NCI-H446 (cell line): ENCODE measurements at regions not wholly inside any gene's neighbourhood (a gene's known extent, or its start where the extent isn't known, plus 50 kb on each side); places are given as distances from the start of the nearest gene placed in this dataset.
A peak's percentile ranks its signal among the peaks of the same experiment; 100 is the strongest.

Source experiments
- DNase-seq, 2 experiments: peaks; one replicate each; lab custom pipeline; 2025; lab: John Stamatoyannopoulos, UW

- DNase-seq = no peak
Measured at GRCh38 chr20:58069207-58069606, 159.2 kb downstream of the ANKRD60 start.

- DNase-seq = no peak
Measured at GRCh38 chr20:58065508-58066361, 162.7 kb downstream of the ANKRD60 start.

DNA sequence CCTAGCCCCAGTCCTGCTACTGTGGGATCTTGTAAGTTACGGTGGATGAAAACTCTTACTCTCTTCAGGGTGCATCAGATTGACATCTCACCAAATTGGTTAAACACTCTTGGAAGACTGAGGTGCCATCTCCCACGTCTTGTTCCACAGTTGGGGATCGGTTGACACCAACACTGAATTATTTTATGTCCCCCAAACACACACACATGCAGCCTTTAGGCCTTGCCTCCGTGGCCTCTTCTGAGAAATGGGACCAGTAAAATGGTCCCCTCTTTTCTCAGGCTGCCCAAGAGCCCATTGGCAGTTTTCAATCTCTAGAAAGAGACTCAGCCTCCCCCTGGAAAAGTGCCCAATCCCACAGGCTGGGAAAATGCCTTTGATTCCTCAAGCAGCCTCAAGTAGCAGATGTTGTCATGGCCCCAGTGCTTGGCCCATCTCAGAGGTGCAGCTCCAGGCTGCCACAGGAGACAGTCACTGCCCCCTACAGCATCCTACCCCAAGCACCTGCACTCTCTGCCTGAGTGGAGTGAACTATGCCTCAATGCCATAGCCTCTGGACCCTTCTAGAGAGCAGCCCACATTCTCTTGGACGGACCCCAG lies 163.9 kb downstream of the ANKRD60 start:
- no peak for DNase-seq

DNA sequence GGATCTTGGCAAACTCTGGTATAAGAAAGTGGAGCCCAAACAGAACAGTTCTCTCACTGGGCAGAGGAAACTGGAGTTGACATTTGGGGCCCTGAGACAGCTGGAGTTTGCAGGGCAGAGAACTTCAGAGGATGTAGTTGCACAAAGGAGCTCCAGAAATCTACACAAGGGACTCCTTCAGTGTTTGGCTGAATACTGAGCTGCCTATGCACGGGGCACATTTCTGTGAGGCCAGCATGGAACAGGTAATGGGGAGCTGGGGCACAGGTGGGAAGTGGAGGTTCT lies 169.3 kb downstream of the ANKRD60 start:
- no peak for DNase-seq

DNA sequence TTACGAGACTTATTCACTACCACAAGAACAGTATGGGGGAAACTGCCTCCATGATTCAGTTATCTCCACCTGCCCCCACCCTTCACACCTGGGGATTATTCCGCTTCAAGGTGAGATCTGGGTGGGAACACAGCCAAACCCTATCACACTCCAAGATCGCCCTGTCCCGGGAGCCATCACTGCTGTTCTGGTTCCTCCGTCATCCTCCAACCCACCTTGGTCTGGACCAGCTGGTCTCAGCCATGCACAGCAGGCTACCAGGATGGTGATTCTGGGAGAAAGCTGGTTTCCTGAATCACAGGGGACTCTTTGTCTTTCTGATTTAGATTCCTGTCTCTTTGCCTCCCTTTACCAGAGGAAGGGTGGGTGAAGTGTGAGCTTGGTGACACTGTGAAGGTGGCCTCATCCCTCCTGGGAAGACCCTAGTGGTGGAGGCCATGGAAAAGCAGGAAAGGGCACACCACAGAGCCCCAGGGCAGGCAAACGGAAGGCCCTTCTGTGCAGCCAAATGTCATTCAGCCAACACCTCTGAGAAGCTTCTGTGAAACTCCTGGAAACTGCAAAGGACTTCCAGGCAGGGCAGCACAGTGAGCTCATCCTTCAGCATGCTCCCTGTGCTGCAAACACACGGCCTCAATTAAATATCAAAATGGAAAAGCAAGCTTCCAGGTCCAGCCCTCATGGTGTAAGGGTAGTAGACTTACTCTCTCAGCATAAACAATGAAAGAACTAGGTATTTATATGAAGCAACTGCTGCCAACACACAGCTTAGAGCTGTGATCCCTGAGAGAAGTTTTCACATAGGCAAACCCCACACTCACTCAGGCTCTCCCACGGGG lies 169.8 kb downstream of the ANKRD60 start:
- no peak for DNase-seq

- no peak for DNase-seq
Measured at GRCh38 chr20:58056921-58057686, 171.3 kb downstream of the ANKRD60 start.

DNA sequence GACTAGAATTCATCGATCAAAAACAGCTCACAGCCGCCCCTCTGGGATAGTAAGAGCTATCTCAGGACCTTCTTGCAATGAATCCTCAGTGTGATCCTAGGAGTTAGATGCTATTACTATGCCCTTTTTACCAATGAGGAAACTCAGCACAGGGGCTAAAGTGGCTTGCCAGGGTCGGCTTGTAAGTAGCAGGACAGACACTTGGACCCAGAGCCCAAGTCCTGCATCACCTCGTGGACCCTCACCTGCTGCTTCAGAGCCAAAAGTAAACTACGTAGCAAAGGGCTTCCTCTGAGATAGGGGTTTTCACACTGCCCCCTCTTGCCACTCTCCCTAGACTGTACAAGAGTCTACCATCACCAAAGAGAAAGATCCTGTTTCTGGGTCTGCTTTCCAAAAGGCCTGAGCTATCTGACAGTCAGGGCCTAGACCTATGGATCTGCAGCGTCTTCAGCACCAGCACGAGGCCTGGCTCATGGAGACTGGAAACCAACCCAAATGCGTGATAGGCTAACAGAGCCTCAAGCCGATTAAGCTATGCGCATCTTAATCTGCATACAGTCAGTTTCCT lies 172.3 kb downstream of the ANKRD60 start:
- DNase-seq = no peak

DNA sequence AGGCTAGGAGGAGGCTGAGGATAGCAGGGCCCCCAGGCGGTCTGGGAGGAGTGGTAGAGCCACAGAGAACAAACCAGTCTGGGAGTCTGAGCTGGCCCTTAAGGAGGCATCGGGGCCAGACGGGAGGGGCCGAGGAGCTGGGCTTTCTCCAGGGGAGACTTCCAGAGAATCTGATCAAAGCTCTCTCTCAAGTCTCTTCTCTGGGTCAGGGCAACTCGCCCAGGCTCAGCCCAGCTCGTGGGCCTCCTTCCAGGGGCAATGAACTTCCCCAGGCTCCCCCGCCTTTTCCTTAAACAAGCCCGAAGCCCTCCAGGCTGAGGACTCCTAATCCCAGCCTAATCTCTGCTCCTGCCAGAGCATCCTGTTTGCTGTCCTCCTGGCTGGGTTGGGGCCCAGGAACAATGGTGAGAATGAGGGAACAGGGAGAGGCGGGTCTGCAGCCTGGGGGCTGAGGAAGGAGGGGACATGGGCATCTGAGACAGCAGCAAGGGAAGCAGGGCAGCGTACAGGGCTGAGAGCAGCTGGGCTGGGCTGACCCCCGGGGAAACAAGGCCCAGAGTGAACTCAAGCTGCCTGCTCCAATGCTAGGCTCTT lies 173.6 kb downstream of the ANKRD60 start:
- DNase-seq = no peak

DNA sequence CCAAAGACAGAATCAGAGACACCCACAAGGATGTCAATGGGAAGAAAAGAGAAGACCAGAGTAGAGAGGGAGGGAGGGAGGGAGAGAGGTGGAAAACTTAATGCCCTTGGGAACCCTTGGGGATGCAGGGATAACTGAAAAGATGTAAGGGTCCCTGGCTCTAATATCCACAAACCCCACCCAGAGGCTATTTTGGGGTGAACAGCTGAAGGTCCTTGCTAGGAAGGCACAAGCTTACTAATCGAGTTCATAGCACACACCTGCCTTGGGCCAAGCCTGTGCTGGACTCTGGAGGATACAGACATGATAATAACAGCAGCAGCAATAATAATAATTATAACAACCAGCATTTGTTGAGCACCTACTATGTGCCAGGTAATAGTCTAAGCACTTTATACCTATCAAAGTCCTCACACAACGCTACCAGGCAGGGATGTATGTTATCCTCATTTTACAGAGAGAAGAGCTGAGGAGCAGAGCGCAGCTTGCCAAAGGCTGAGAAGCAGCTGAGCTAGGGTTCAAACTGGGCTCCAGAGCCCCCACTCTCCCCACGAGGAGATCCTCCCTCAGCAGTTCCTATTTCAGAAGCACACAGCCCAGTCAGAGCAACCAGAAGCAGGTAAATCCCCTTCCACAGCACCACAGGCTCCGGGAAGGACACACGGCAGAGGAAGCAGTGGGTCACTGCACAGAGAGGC lies 174.2 kb downstream of the ANKRD60 start:
- DNase-seq = no peak

DNA sequence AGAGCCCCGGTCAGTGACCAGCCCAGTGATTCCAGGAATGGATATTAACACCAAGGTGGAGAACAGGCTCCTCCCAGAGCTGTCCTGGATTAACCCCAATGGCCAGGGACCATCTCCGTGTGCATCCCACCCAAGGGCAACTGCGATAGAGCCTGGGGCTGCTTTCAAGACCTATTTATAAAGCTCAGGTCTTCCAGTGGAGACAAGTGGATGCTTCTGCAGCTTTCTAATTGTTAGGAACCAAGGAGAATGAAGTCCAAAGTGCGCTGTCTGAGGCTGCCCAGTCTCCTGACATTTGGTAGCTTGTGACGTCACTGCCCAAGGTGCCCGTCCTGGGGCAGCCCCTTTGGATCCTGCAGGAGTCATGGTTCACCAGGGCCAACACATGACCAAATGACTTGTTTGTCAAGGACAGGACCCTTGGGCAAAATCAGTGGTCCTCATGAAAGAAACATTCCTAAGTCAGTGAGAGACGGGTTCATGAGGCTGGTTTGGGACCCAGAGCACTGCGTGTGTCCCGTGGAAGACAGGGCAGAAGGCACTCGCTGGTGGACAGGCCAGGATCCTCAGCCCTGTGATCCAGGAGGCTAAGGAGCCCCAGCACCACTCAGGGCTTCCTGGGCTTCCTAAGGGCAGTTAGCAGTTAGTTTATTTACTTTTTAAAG lies 174.9 kb downstream of the ANKRD60 start:
- DNase-seq = no peak

DNA sequence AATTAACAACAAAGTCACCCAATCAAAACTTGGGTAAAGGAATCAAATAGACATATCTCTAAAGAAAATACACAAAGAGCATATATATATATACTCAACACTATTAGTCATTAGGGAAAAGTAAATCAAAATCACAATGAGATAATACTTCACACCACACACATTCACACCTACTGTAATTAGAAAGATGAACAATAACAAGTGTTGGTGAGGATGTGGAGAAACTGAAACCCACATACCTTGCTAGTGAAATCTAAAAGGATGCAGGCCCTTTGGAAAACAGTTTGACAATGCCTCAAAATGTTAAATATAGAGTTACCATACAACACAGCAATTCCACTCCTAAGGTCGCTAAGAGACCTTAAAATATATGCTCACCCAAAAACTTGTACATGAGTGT lies 177.1 kb downstream of the ANKRD60 start:
- no peak for DNase-seq

- peak; percentile 53 to 90 for DNase-seq
Measured at GRCh38 chr20:58048096-58048702, 180.3 kb downstream of the ANKRD60 start.

- DNase-seq = no peak
Measured at GRCh38 chr20:58046311-58046710, 182.1 kb downstream of the ANKRD60 start.

- DNase-seq = no peak
Measured at GRCh38 chr20:58045579-58045978, 182.9 kb downstream of the ANKRD60 start.

GRCh38 chr20:58044931-58045555 lies 183.4 kb downstream of the ANKRD60 start:
- DNase-seq = no peak

- no peak for DNase-seq
Measured at GRCh38 chr20:58044286-58044685, 184.2 kb downstream of the ANKRD60 start.

DNA sequence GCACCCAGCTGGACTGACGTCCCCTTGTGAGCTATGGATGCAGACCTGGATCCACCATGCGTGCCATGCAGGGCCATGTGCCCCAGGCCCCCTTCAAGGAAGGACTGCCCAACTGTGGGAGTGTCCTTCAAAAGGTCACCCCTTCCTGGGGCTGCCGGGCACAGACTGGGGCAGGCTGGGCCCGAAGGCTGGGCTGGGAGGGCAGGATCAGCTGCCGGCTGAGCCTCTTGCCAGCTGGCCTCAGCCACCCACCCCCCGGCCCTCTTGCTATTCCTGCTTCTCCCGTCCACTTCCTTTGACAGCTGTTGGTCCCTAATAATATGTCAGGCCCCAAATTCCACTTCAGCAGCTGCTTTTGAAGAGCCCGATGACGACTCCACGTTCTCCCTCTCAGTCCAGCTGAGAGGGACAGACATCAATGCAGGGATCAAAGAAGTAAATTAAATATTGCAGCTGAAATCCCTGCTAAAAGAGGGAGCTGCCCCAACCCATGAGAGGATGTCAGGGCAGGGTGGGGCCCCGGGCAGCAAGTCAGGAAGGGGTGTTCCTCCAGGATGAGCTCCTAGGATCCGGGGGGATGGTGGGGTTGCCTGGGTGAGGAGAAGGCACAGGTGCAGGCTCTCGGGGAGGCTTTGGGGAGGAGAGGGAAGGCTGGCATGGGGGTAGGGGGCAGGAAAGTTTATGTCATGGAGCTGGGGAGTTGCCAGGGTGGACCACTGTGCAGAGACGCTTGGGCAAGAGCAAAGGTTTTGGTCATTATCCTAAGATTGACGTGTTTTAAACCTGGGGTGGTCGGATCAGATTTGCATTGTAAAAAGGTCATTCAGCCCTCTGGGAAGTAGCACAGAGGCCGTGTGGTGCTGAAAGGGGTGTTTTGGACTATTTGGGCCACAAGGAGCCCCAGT lies 185.0 kb downstream of the ANKRD60 start:
- DNase-seq = no peak

GRCh38 chr20:58042591-58042990 lies 185.9 kb downstream of the ANKRD60 start:
- no peak for DNase-seq
